GM12878 (cell line): ENCODE measurements at regions not wholly inside any gene's neighbourhood (a gene's known extent, or its start where the extent isn't known, plus 50 kb on each side); places are given as distances from the start of the nearest gene placed in this dataset.

Experiments
- CBFB ChIP-seq: IDR thresholded peaks from 2 replicates; pipeline ENCODE4 v1.6.1; 2016; ENCODE audit warnings: antibody characterized with exemption, low read depth
- CBX3 ChIP-seq: fragments of 200-600 bp; sonication (generic); IDR thresholded peaks from 2 replicates; pipeline ENCODE4 v1.6.1; 2016; ENCODE audit warnings: low read depth, borderline replicate concordance
- CEBPB ChIP-seq, 2 experiments: fragments of 150-350 bp in 1 of 2; IDR thresholded peaks; 2 replicates each; pipeline ENCODE4 v1.6.1; 2012 to 2014; ENCODE audit warnings: low read depth in 2 of 2, low read length in 2 of 2, borderline replicate concordance in 1 of 2, inconsistent platforms in 1 of 2
- HDGF ChIP-seq: fragments of 450-650 bp; IDR thresholded peaks from 2 replicates; pipeline ENCODE4 v1.6.1; 2016; ENCODE audit warnings: antibody characterized with exemption
- NRF1 ChIP-seq: conservative IDR thresholded peaks from 2 replicates; pipeline ENCODE4 v1.6.1; 2011; ENCODE audit warnings: mild to moderate bottlenecking, low read depth, low read length, improper control_type of control experiment
- PAX8 ChIP-seq: fragments of 450-650 bp; IDR thresholded peaks from 2 replicates; pipeline ENCODE4 v1.6.1; 2017; ENCODE audit warnings: mild to moderate bottlenecking, moderate library complexity
- SUPT20H ChIP-seq: IDR thresholded peaks from 2 replicates; pipeline ENCODE4 v1.6.1; 2011; ENCODE audit warnings: low read depth, mild to moderate bottlenecking, low read length, moderate library complexity, borderline replicate concordance; ENCODE audit not compliant: control insufficient read depth
- TF ChIP-seq, protein P1 (sequence below): fragments of 450-650 bp; IDR thresholded peaks from 2 replicates; pipeline ENCODE4 v1.6.1; 2017; ENCODE audit warnings: mild to moderate bottlenecking, moderate library complexity
- TF ChIP-seq, protein P2 (sequence below): fragments of 150-350 bp; IDR thresholded peaks from 2 replicates; pipeline ENCODE4 v1.6.1; 2014; ENCODE audit warnings: mild to moderate bottlenecking, low read depth, low read length
- TF ChIP-seq, protein P3 (sequence below): fragments of 450-650 bp; IDR thresholded peaks from 2 replicates; pipeline ENCODE4 v1.6.1; 2017; ENCODE audit warnings: low read depth, mild to moderate bottlenecking, moderate library complexity
- TF ChIP-seq, protein P4 (sequence below): IDR thresholded peaks from 2 replicates; pipeline ENCODE4 v1.6.1; 2011; ENCODE audit warnings: borderline replicate concordance, low read depth, mild to moderate bottlenecking, moderate library complexity, mixed read lengths, low read length; ENCODE audit not compliant: insufficient read depth; ENCODE audit errors: extremely low read length
- TF ChIP-seq, protein P5 (sequence below): IDR thresholded peaks from 2 replicates; pipeline ENCODE4 v1.6.1; 2012; ENCODE audit warnings: low read length, inconsistent platforms

DNA sequence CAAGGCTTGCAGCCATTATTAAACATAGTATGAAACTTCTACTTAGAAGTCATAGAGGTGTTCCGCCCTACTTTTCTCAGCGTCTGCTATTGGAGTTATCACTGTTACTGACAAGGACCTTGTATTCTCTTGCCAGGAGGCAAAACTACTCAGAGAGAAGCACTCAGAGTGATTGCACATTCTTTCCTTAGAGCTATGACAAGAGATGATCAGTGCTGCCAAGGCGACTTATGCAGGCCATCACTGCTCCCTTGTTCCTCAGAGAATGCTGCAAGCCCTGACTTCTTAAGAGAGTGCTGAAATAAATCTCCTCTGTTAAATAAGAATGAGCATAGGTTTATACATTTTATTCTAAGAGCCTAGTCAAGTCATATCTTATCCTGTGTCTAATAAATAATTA lies 534.6 kb upstream of the PHF14 start (continued):
- TF ChIP-seq, protein P1, sequence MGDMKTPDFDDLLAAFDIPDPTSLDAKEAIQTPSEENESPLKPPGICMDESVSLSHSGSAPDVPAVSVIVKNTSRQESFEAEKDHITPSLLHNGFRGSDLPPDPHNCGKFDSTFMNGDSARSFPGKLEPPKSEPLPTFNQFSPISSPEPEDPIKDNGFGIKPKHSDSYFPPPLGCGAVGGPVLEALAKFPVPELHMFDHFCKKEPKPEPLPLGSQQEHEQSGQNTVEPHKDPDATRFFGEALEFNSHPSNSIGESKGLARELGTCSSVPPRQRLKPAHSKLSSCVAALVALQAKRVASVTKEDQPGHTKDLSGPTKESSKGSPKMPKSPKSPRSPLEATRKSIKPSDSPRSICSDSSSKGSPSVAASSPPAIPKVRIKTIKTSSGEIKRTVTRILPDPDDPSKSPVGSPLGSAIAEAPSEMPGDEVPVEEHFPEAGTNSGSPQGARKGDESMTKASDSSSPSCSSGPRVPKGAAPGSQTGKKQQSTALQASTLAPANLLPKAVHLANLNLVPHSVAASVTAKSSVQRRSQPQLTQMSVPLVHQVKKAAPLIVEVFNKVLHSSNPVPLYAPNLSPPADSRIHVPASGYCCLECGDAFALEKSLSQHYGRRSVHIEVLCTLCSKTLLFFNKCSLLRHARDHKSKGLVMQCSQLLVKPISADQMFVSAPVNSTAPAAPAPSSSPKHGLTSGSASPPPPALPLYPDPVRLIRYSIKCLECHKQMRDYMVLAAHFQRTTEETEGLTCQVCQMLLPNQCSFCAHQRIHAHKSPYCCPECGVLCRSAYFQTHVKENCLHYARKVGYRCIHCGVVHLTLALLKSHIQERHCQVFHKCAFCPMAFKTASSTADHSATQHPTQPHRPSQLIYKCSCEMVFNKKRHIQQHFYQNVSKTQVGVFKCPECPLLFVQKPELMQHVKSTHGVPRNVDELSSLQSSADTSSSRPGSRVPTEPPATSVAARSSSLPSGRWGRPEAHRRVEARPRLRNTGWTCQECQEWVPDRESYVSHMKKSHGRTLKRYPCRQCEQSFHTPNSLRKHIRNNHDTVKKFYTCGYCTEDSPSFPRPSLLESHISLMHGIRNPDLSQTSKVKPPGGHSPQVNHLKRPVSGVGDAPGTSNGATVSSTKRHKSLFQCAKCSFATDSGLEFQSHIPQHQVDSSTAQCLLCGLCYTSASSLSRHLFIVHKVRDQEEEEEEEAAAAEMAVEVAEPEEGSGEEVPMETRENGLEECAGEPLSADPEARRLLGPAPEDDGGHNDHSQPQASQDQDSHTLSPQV: no peak
- TF ChIP-seq, protein P2, sequence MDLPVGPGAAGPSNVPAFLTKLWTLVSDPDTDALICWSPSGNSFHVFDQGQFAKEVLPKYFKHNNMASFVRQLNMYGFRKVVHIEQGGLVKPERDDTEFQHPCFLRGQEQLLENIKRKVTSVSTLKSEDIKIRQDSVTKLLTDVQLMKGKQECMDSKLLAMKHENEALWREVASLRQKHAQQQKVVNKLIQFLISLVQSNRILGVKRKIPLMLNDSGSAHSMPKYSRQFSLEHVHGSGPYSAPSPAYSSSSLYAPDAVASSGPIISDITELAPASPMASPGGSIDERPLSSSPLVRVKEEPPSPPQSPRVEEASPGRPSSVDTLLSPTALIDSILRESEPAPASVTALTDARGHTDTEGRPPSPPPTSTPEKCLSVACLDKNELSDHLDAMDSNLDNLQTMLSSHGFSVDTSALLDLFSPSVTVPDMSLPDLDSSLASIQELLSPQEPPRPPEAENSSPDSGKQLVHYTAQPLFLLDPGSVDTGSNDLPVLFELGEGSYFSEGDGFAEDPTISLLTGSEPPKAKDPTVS: no peak
- TF ChIP-seq SUPT20H: no peak
- no peak for TF ChIP-seq HDGF
- no peak for TF ChIP-seq CBX3
- TF ChIP-seq, protein P3, sequence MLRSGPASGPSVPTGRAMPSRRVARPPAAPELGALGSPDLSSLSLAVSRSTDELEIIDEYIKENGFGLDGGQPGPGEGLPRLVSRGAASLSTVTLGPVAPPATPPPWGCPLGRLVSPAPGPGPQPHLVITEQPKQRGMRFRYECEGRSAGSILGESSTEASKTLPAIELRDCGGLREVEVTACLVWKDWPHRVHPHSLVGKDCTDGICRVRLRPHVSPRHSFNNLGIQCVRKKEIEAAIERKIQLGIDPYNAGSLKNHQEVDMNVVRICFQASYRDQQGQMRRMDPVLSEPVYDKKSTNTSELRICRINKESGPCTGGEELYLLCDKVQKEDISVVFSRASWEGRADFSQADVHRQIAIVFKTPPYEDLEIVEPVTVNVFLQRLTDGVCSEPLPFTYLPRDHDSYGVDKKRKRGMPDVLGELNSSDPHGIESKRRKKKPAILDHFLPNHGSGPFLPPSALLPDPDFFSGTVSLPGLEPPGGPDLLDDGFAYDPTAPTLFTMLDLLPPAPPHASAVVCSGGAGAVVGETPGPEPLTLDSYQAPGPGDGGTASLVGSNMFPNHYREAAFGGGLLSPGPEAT: no peak
- TF ChIP-seq, protein P4, sequence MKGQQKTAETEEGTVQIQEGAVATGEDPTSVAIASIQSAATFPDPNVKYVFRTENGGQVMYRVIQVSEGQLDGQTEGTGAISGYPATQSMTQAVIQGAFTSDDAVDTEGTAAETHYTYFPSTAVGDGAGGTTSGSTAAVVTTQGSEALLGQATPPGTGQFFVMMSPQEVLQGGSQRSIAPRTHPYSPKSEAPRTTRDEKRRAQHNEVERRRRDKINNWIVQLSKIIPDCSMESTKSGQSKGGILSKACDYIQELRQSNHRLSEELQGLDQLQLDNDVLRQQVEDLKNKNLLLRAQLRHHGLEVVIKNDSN: no peak
- no peak for TF ChIP-seq CEBPB (IDR thresholded peaks at IDR 0.05; ENCODE audit: borderline replicate concordance in 1 of 2, low read depth in 2 of 2, low read length in 2 of 2)
- TF ChIP-seq, protein P5, sequence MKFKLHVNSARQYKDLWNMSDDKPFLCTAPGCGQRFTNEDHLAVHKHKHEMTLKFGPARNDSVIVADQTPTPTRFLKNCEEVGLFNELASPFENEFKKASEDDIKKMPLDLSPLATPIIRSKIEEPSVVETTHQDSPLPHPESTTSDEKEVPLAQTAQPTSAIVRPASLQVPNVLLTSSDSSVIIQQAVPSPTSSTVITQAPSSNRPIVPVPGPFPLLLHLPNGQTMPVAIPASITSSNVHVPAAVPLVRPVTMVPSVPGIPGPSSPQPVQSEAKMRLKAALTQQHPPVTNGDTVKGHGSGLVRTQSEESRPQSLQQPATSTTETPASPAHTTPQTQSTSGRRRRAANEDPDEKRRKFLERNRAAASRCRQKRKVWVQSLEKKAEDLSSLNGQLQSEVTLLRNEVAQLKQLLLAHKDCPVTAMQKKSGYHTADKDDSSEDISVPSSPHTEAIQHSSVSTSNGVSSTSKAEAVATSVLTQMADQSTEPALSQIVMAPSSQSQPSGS: no peak
- TF ChIP-seq NRF1: no peak
- no peak for TF ChIP-seq PAX8
- TF ChIP-seq CBFB: no peak
